PFSK-1 (cell line): ENCODE measurements at regions not wholly inside any gene's neighbourhood (a gene's known extent, or its start where the extent isn't known, plus 50 kb on each side); places are given as distances from the start of the nearest gene placed in this dataset.

ENCODE experiments used
- FOXP2 ChIP-seq: optimal IDR thresholded peaks from 2 replicates; pipeline ENCODE3; 2011; ENCODE audit warnings: borderline replicate concordance, control low read depth, inconsistent platforms; ENCODE audit not compliant: insufficient read depth; ENCODE audit errors: extremely low read length, extremely low read depth
- POLR2AphosphoS5 ChIP-seq: IDR thresholded peaks from 2 replicates; pipeline ENCODE4 v1.6.1; 2012; ENCODE audit warnings: low read depth, mild to moderate bottlenecking, control low read depth, low read length, moderate library complexity
- SIN3A ChIP-seq: IDR thresholded peaks from 2 replicates; pipeline ENCODE4 v1.6.1; 2012; ENCODE audit warnings: mild to moderate bottlenecking, low read length, moderate library complexity, borderline replicate concordance; ENCODE audit not compliant: insufficient read depth
- TAF1 ChIP-seq: IDR thresholded peaks from 2 replicates; pipeline ENCODE4 v1.6.1; 2012; ENCODE audit warnings: low read length, control low read depth, borderline replicate concordance; ENCODE audit not compliant: insufficient read depth

DNA sequence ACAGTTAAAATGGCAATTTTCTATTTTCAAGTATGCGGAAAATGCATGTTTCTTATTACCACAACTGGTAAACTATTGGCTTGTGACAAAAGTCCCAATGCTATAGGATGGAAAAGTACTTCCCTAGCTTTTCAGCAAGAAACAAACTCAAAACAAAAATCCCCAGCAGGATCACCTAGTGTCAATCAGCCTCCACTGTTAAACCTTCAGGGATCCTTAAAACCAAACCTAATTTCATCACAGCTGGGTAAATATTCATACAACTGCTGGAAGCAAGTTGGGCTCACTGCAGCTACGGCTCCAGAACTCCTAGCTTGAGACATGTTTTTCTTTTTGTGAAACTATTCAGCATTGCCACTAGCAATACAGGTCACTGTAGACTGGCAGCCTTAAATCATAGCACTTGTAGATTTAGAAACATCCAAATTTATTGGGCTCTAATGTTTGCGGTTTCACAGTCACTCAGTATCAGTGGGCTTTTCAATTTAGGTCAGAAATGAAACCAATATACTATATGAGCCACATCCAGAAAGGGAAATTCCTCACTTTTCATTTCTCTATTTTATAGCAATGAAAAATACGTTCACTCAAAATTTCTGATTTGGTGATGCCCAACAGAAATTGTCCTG lies 145.2 kb upstream of the ANK3 start:
- no peak for TF ChIP-seq TAF1
- TF ChIP-seq POLR2AphosphoS5, result no peak
- no peak for TF ChIP-seq FOXP2
- TF ChIP-seq SIN3A, result no peak
